Mammary epithelial cell (primary cell): ENCODE measurements at regions not wholly inside any gene's neighbourhood (a gene's known extent, or its start where the extent isn't known, plus 50 kb on each side); places are given as distances from the start of the nearest gene placed in this dataset.
"Not testable (repeated sequence)": the region's sequence is repeated elsewhere in the genome, so short reads cannot be mapped to it uniquely, and the experiment has no call there.

ENCODE experiments used
- CTCF ChIP-seq, 2 donors: IDR thresholded peaks in 1 of 2; conservative IDR thresholded peaks in 1 of 2; 2 replicates each; pipeline ENCODE4 v1.5.1; 2011 to 2012; ENCODE audit warnings: inconsistent platforms in 2 of 2, low read length in 2 of 2, mild to moderate bottlenecking in 2 of 2, control low read depth in 1 of 2, low read depth in 1 of 2; ENCODE audit not compliant: insufficient read depth in 1 of 2; ENCODE audit errors: extremely low read depth in 1 of 2
- EZH2 ChIP-seq: IDR thresholded peaks from 2 replicates; pipeline ENCODE4 v1.6.1; 2012; ENCODE audit warnings: low read length, inconsistent platforms, borderline replicate concordance

DNA sequence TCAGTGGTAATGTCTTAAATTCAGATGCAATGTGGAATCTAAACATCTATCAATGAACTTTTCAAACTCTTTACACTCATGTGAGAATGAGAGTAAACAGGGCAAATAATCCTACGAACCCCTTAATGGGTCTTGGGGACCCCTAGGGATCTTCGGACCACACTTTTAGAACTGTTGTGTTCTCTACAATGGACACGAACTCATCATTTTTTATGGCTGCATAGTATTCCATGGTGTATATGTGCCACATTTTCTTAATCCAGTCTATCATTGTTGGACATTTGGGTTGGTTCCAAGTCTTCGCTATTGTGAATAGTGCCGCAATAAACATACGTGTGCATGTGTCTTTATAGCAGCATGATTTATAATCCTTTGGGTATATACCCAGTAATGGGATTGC is 148.0 kb upstream of the PTPN1 start:
- TF ChIP-seq EZH2; CTCF (conservative IDR thresholded peaks at IDR 0.05 in 1 of 2, IDR thresholded peaks at IDR 0.05 in 1 of 2; ENCODE audit: extremely low read depth in 1 of 2, insufficient read depth in 1 of 2, low read depth in 1 of 2, low read length in 2 of 2): not testable (repeated sequence)
